ENCODE measurements at regions not wholly inside any gene's neighbourhood (a gene's known extent, or its start where the extent isn't known, plus 50 kb on each side); places are given as distances from the start of the nearest gene placed in this dataset.

DNA sequence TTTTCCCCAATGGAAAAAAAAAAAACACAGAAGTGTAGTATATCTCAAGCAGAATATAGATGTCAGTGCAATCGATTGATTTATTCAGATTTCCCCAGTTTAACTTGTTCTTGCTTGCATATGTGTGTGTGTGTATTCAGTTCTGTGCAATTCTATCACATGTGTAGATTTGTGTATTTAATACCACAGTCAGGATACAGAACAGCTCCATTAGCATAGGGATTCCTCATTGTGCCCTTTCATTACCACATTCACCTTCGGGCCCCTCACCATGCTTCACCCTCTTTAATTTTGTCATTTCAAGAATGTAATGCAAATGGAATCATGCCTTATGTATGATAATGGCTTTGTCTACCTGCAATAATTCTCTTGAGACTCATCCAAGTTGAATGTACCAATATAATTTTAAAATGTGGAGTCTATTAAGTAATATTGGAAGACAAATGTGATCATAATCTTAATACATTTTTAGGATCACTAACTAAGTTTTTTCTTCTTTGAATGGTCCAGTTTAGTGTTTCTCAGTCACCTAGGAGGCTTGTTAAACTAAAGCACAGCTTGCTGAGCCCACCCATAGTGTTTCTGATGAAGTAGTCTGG is 187.9 kb downstream of the TENT5A start:
- no peak for TF ChIP-seq ZNF274 (IDR thresholded peaks at IDR 0.05; ENCODE audit: low read length)
- no peak for TF ChIP-seq ZNF274 (tag by site-specific recombination; IDR thresholded peaks at IDR 0.05; ENCODE audit: borderline replicate concordance)
- TF ChIP-seq MYNN (tag by site-specific recombination; IDR thresholded peaks at IDR 0.05; ENCODE audit: borderline replicate concordance), result no peak
- no peak for TF ChIP-seq ZNF549 (tag by site-specific recombination; IDR thresholded peaks at IDR 0.05)
- TF ChIP-seq, protein P1, sequence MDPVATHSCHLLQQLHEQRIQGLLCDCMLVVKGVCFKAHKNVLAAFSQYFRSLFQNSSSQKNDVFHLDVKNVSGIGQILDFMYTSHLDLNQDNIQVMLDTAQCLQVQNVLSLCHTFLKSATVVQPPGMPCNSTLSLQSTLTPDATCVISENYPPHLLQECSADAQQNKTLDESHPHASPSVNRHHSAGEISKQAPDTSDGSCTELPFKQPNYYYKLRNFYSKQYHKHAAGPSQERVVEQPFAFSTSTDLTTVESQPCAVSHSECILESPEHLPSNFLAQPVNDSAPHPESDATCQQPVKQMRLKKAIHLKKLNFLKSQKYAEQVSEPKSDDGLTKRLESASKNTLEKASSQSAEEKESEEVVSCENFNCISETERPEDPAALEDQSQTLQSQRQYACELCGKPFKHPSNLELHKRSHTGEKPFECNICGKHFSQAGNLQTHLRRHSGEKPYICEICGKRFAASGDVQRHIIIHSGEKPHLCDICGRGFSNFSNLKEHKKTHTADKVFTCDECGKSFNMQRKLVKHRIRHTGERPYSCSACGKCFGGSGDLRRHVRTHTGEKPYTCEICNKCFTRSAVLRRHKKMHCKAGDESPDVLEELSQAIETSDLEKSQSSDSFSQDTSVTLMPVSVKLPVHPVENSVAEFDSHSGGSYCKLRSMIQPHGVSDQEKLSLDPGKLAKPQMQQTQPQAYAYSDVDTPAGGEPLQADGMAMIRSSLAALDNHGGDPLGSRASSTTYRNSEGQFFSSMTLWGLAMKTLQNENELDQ (tag by site-specific recombination; IDR thresholded peaks at IDR 0.05; ENCODE audit: low read depth), result no peak
- TF ChIP-seq, protein P2, sequence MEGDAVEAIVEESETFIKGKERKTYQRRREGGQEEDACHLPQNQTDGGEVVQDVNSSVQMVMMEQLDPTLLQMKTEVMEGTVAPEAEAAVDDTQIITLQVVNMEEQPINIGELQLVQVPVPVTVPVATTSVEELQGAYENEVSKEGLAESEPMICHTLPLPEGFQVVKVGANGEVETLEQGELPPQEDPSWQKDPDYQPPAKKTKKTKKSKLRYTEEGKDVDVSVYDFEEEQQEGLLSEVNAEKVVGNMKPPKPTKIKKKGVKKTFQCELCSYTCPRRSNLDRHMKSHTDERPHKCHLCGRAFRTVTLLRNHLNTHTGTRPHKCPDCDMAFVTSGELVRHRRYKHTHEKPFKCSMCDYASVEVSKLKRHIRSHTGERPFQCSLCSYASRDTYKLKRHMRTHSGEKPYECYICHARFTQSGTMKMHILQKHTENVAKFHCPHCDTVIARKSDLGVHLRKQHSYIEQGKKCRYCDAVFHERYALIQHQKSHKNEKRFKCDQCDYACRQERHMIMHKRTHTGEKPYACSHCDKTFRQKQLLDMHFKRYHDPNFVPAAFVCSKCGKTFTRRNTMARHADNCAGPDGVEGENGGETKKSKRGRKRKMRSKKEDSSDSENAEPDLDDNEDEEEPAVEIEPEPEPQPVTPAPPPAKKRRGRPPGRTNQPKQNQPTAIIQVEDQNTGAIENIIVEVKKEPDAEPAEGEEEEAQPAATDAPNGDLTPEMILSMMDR (tag by site-specific recombination; IDR thresholded peaks at IDR 0.05), result no peak
- TF ChIP-seq, protein P3, sequence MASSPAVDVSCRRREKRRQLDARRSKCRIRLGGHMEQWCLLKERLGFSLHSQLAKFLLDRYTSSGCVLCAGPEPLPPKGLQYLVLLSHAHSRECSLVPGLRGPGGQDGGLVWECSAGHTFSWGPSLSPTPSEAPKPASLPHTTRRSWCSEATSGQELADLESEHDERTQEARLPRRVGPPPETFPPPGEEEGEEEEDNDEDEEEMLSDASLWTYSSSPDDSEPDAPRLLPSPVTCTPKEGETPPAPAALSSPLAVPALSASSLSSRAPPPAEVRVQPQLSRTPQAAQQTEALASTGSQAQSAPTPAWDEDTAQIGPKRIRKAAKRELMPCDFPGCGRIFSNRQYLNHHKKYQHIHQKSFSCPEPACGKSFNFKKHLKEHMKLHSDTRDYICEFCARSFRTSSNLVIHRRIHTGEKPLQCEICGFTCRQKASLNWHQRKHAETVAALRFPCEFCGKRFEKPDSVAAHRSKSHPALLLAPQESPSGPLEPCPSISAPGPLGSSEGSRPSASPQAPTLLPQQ (tag by site-specific recombination; IDR thresholded peaks at IDR 0.05), result no peak
- TF ChIP-seq ZNF600 (tag by site-specific recombination; IDR thresholded peaks at IDR 0.05), result no peak
- TF ChIP-seq ZNF416 (tag by site-specific recombination; IDR thresholded peaks at IDR 0.05), result no peak
- TF ChIP-seq ZNF24 (tag by site-specific recombination; IDR thresholded peaks at IDR 0.05), result no peak
- TF ChIP-seq, protein P4, sequence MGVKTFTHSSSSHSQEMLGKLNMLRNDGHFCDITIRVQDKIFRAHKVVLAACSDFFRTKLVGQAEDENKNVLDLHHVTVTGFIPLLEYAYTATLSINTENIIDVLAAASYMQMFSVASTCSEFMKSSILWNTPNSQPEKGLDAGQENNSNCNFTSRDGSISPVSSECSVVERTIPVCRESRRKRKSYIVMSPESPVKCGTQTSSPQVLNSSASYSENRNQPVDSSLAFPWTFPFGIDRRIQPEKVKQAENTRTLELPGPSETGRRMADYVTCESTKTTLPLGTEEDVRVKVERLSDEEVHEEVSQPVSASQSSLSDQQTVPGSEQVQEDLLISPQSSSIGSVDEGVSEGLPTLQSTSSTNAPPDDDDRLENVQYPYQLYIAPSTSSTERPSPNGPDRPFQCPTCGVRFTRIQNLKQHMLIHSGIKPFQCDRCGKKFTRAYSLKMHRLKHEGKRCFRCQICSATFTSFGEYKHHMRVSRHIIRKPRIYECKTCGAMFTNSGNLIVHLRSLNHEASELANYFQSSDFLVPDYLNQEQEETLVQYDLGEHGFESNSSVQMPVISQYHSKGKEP (tag by site-specific recombination; IDR thresholded peaks at IDR 0.05), result no peak
